ENCODE measurements at regions not wholly inside any gene's neighbourhood (a gene's known extent, or its start where the extent isn't known, plus 50 kb on each side); places are given as distances from the start of the nearest gene placed in this dataset.

- Histone ChIP-seq H3K27me3 (ENCODE audit: insufficient read depth, low read depth, low read length) (no peaks in the 10 kb centered on the region), H3K4me2 (ENCODE audit: low read length) (no peak overlapping the region), H3K9me3 (ENCODE audit: low read length) (no peaks in the 10 kb centered on the region), H3F3A (ENCODE audit: insufficient read depth, low read length, poor library complexity, severe bottlenecking) (no peaks in the 10 kb centered on the region), H4K20me1 (ENCODE audit: insufficient read depth) (no peaks in the 10 kb centered on the region), H3K36me3 (ENCODE audit: insufficient read depth, low read length) (no peaks in the 10 kb centered on the region), H3K9me2 (ENCODE audit: insufficient read depth, low read length) (no peaks in the 10 kb centered on the region), H3K79me2 (replicated peaks; ENCODE audit: insufficient read depth, low read length) (no peaks in the 10 kb centered on the region), H3K9ac (ENCODE audit: low read length) (no peak overlapping the region), H2AFZ (ENCODE audit: low read depth, low read length) (no peak overlapping the region), H3K27ac (ENCODE audit: low read length) (no peak overlapping the region), H3K4me3 (ENCODE audit: low read length) (no peak overlapping the region)
- TF ChIP-seq TAF1 (IDR thresholded peaks at IDR 0.05; ENCODE audit: low read depth) (no peak), CTCF (IDR thresholded peaks at IDR 0.05; ENCODE audit: poor library complexity, severe bottlenecking) (no peak), POLR2AphosphoS5 (IDR thresholded peaks at IDR 0.05) (no peak), MXI1 (conservative IDR thresholded peaks at IDR 0.05; ENCODE audit: poor library complexity, severe bottlenecking) (no peak), SMC3 (conservative IDR thresholded peaks at IDR 0.05; ENCODE audit: poor library complexity) (no peak), EZH2 (IDR thresholded peaks at IDR 0.05; ENCODE audit: borderline replicate concordance, insufficient read depth, low read length, poor library complexity, severe bottlenecking) (no peak), EP300 (conservative IDR thresholded peaks at IDR 0.05; ENCODE audit: poor library complexity, severe bottlenecking) (no peak), REST (IDR thresholded peaks at IDR 0.05; ENCODE audit: borderline replicate concordance) (no peak), RAD21 (conservative IDR thresholded peaks at IDR 0.05) (no peak)
Observed at GRCh38 chr7:94089806-94090205, 85.7 kb upstream of the BET1 start.

- TF ChIP-seq MXI1 (conservative IDR thresholded peaks at IDR 0.05; ENCODE audit: poor library complexity, severe bottlenecking) (no peak), TAF1 (IDR thresholded peaks at IDR 0.05; ENCODE audit: low read depth) (no peak), EZH2 (IDR thresholded peaks at IDR 0.05; ENCODE audit: borderline replicate concordance, insufficient read depth, low read length, poor library complexity, severe bottlenecking) (no peak), POLR2AphosphoS5 (IDR thresholded peaks at IDR 0.05) (no peak), RAD21 (conservative IDR thresholded peaks at IDR 0.05) (no peak), REST (IDR thresholded peaks at IDR 0.05; ENCODE audit: borderline replicate concordance) (no peak), EP300 (conservative IDR thresholded peaks at IDR 0.05; ENCODE audit: poor library complexity, severe bottlenecking) (no peak), SMC3 (conservative IDR thresholded peaks at IDR 0.05; ENCODE audit: poor library complexity) (no peak), CTCF (IDR thresholded peaks at IDR 0.05; ENCODE audit: poor library complexity, severe bottlenecking) (no peak)
Observed at GRCh38 chr7:94092980-94093379, 88.8 kb upstream of the BET1 start.

More at GRCh38 chr7:94092980-94093379, 88.8 kb upstream of the BET1 start:
- H3K4me3 ChIP-seq (ENCODE audit: low read length): no peak overlapping the region
- H3K27ac ChIP-seq (ENCODE audit: low read length): no peak overlapping the region
- no peak overlapping the region for H2AFZ ChIP-seq (ENCODE audit: low read depth, low read length)
- no peaks in the 10 kb centered on the region for H3K36me3 ChIP-seq (ENCODE audit: insufficient read depth, low read length)
- no peak overlapping the region for H3K4me2 ChIP-seq (ENCODE audit: low read length)
- H3K79me2 ChIP-seq (replicated peaks; ENCODE audit: insufficient read depth, low read length): no peaks in the 10 kb centered on the region
- H3K9me3 ChIP-seq (ENCODE audit: low read length): no peaks in the 10 kb centered on the region
- no peak overlapping the region for H3K9ac ChIP-seq (ENCODE audit: low read length)
- H4K20me1 ChIP-seq (ENCODE audit: insufficient read depth): no peaks in the 10 kb centered on the region
- H3K27me3 ChIP-seq (ENCODE audit: insufficient read depth, low read depth, low read length): no peaks in the 10 kb centered on the region
- no peaks in the 10 kb centered on the region for H3F3A ChIP-seq (ENCODE audit: insufficient read depth, low read length, poor library complexity, severe bottlenecking)
- H3K9me2 ChIP-seq (ENCODE audit: insufficient read depth, low read length): no peaks in the 10 kb centered on the region
